ENCODE measurements at regions not wholly inside any gene's neighbourhood (a gene's known extent, or its start where the extent isn't known, plus 50 kb on each side); places are given as distances from the start of the nearest gene placed in this dataset.

GRCh38 chr4:126065016-126065415 is 750.3 kb downstream of the FAT4 start:
- TF ChIP-seq YY1 (IDR thresholded peaks at IDR 0.05; ENCODE audit: insufficient read depth, insufficient read length), result no peak
- TF ChIP-seq ZNF274 (IDR thresholded peaks at IDR 0.05; ENCODE audit: low read depth, low read length), result no peak
- no peak for TF ChIP-seq SUZ12 (IDR thresholded peaks at IDR 0.05; ENCODE audit: extremely low read depth, insufficient read depth, insufficient read length)
